CD14-positive monocyte (primary cell): ENCODE measurements at regions not wholly inside any gene's neighbourhood (a gene's known extent, or its start where the extent isn't known, plus 50 kb on each side); places are given as distances from the start of the nearest gene placed in this dataset.

ENCODE experiments used
- DNase-seq, 3 donors: peaks; one replicate each; pipeline ENCODE4 v3.0.0-alpha.2; 2011 to 2022
- H2AFZ ChIP-seq: 2 replicates; pipeline ENCODE4 v1.6.0; 2012; ENCODE audit warnings: mild to moderate bottlenecking, low read depth, low read length, inconsistent platforms; ENCODE audit not compliant: insufficient read depth, poor library complexity, severe bottlenecking
- H3K27ac ChIP-seq, 2 donors: 1 replicate in 1 of 2; 2 replicates in 1 of 2; pipeline ENCODE4 v1.5.1; 2012 to 2013; ENCODE audit warnings: low read length in 2 of 2, control low read depth in 1 of 2, inconsistent platforms in 1 of 2, low read depth in 1 of 2, mild to moderate bottlenecking in 1 of 2
- H3K27me3 ChIP-seq, 2 donors: one replicate each; pipeline versions ENCODE4 v1.6.0 to v1.6.1; 2011 to 2013; ENCODE audit warnings: low read length in 2 of 2; ENCODE audit not compliant: control insufficient read depth in 2 of 2, insufficient read depth in 2 of 2
- H3K36me3 ChIP-seq, 2 donors: replicated peaks in 1 of 2; 1 replicate in 1 of 2; 2 replicates in 1 of 2; pipeline versions ENCODE4 v1.5.1 to v1.6.1; 2012 to 2013; ENCODE audit warnings: low read length in 2 of 2, control low read depth in 1 of 2, inconsistent platforms in 1 of 2, mild to moderate bottlenecking in 1 of 2; ENCODE audit not compliant: insufficient read depth in 2 of 2, control insufficient read depth in 1 of 2
- H3K4me1 ChIP-seq, 2 donors: 1 replicate in 1 of 2; 2 replicates in 1 of 2; pipeline versions ENCODE4 v1.5.1 to v1.6.1; 2012 to 2013; ENCODE audit warnings: low read length in 2 of 2, control low read depth in 1 of 2, inconsistent platforms in 1 of 2, mild to moderate bottlenecking in 1 of 2, moderate library complexity in 1 of 2; ENCODE audit not compliant: insufficient read depth in 2 of 2, control insufficient read depth in 1 of 2
- H3K4me2 ChIP-seq: replicated peaks from 2 replicates; pipeline ENCODE3; 2012; ENCODE audit warnings: low read length, moderate library complexity, mild to moderate bottlenecking; ENCODE audit not compliant: poor library complexity, severe bottlenecking; ENCODE audit errors: extremely low read depth
- H3K4me3 ChIP-seq, 3 experiments: fragments of 200-600 bp in 1 of 3; sonication (generic) in 1 of 3; replicated peaks in 1 of 3; 1 replicate in 2 of 3; 2 replicates in 1 of 3; pipeline ENCODE4 v1.5.1; 2011 to 2013; ENCODE audit warnings: low read length in 3 of 3, mild to moderate bottlenecking in 3 of 3, control low read depth in 2 of 3, low read depth in 2 of 3, inconsistent platforms in 1 of 3, moderate library complexity in 1 of 3
- H3K79me2 ChIP-seq: 2 replicates; pipeline ENCODE4 v1.6.0; 2012; ENCODE audit warnings: mild to moderate bottlenecking, control low read depth, inconsistent platforms, low read length, moderate library complexity; ENCODE audit not compliant: insufficient read depth
- H3K9ac ChIP-seq: 2 replicates; pipeline ENCODE4 v1.6.0; 2017; ENCODE audit warnings: low read length, mild to moderate bottlenecking; ENCODE audit not compliant: insufficient read depth, poor library complexity, severe bottlenecking
- H3K9me3 ChIP-seq, 2 donors: replicated peaks in 1 of 2; 1 replicate in 1 of 2; 2 replicates in 1 of 2; pipeline versions ENCODE4 v1.5.1 to v1.6.1; 2012 to 2013; ENCODE audit warnings: low read length in 2 of 2, control low read depth in 1 of 2; ENCODE audit not compliant: control insufficient read depth in 1 of 2, insufficient read depth in 1 of 2
- H4K20me1 ChIP-seq: 2 replicates; pipeline ENCODE4 v1.6.0; 2012; ENCODE audit warnings: mild to moderate bottlenecking, low read length, control low read depth, moderate library complexity; ENCODE audit not compliant: insufficient read depth
- H3K27ac Mint-ChIP-seq, 7 donors: one replicate each; pipeline ENCODE4 v1.8.0; 2020; ENCODE audit warnings: mild to moderate bottlenecking in 7 of 7, mixed read lengths in 7 of 7, moderate library complexity in 6 of 7, inconsistent platforms in 2 of 7
- H3K27me3 Mint-ChIP-seq, 3 donors: one replicate each; pipeline ENCODE4 v1.8.0; 2021 to 2022; ENCODE audit warnings: low read depth in 3 of 3, mild to moderate bottlenecking in 3 of 3, mixed read lengths in 3 of 3, moderate library complexity in 3 of 3, inconsistent platforms in 1 of 3
- H3K36me3 Mint-ChIP-seq, 2 donors: one replicate each; pipeline ENCODE4 v1.8.0; 2020; ENCODE audit warnings: mixed read lengths in 2 of 2, inconsistent platforms in 1 of 2, mild to moderate bottlenecking in 1 of 2
- H3K4me1 Mint-ChIP-seq: one replicate; pipeline ENCODE4 v1.8.0; 2020; ENCODE audit warnings: mild to moderate bottlenecking, mixed read lengths
- H3K4me3 Mint-ChIP-seq, 2 donors: one replicate each; pipeline ENCODE4 v1.8.0; 2020; ENCODE audit warnings: mild to moderate bottlenecking in 2 of 2, mixed read lengths in 2 of 2, moderate library complexity in 1 of 2
- H3K9me3 Mint-ChIP-seq, 7 donors: one replicate each; pipeline ENCODE4 v1.8.0; 2020 to 2022; ENCODE audit warnings: mixed read lengths in 7 of 7, mild to moderate bottlenecking in 6 of 7, moderate library complexity in 6 of 7, inconsistent platforms in 2 of 7
- WGBS: methylation state at CpG from one replicate; pipeline ENCODE4 v1.1.5; 2013; ENCODE audit warnings: missing lambda C conversion rate; ENCODE audit not compliant: insufficient coverage; 5-methylcytosine and 5-hydroxymethylcytosine counted together
- intact Hi-C, 2 donors: fragments of 100-400 bp; cut with micrococcal nuclease; formaldehyde crosslinking; loops; one replicate each; pipeline versions ENCODE4 v1.15.0 to v1.15.1; 2023
- TF ChIP-seq, protein P1 (sequence below): fragments of 200-600 bp; IDR thresholded peaks from one replicate; pipeline ENCODE4 v1.8.0; 2022; ENCODE audit warnings: antibody characterized with exemption, mild to moderate bottlenecking

DNA sequence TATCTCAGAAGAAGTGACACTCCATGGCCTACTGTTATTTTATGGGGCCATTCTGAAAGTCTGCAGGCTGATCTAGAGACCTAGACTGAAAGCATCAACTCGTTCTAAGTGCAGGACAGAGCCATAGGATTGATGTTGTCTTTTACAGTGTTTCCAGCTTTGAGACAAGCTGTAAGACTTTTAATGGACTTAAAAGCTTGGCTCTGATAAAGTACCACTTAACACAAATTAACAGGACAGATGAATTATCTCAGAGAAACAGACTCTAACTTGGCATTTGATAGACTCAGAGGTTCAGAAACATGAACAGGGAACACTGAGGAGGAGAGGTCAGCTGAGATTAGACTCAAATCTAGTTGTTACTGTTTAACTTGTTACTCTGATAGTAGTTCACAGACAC is 203.2 kb downstream of the TLR4 start:
- Mint-ChIP-seq H3K9me3 (peaks cover 5 to 16% (median 10%) of the 10 kb centered on the region in 7 donors), H3K36me3 (no peaks in the 10 kb centered on the region), H3K4me3 (no peak overlapping the region), H3K4me1 (no peaks in the 10 kb centered on the region), H3K27me3 (peaks cover 1 to 5% (median 2%) of the 10 kb centered on the region in 3 donors), H3K27ac (no peak overlapping the region)
- no peaks in the 10 kb centered on the region for H4K20me1 ChIP-seq
- TF ChIP-seq, protein P1, sequence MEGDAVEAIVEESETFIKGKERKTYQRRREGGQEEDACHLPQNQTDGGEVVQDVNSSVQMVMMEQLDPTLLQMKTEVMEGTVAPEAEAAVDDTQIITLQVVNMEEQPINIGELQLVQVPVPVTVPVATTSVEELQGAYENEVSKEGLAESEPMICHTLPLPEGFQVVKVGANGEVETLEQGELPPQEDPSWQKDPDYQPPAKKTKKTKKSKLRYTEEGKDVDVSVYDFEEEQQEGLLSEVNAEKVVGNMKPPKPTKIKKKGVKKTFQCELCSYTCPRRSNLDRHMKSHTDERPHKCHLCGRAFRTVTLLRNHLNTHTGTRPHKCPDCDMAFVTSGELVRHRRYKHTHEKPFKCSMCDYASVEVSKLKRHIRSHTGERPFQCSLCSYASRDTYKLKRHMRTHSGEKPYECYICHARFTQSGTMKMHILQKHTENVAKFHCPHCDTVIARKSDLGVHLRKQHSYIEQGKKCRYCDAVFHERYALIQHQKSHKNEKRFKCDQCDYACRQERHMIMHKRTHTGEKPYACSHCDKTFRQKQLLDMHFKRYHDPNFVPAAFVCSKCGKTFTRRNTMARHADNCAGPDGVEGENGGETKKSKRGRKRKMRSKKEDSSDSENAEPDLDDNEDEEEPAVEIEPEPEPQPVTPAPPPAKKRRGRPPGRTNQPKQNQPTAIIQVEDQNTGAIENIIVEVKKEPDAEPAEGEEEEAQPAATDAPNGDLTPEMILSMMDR = no peak
- no peak overlapping the region for H3K9ac ChIP-seq
- intact Hi-C loops = no loop called here
- no peaks in the 10 kb centered on the region for H3K4me1 ChIP-seq
- no peak overlapping the region for H3K4me3 ChIP-seq
- no CpG with 5 or more reads among the region's 1 CpG for WGBS
- no peak for DNase-seq
- no peak overlapping the region for H2AFZ ChIP-seq
- no peaks in the 10 kb centered on the region for H3K36me3 ChIP-seq
- H3K9me3 ChIP-seq = no peaks in the 10 kb centered on the region
- H3K27me3 ChIP-seq = no peaks in the 10 kb centered on the region
- no peak overlapping the region for H3K4me2 ChIP-seq
- H3K79me2 ChIP-seq = no peaks in the 10 kb centered on the region
- no peak overlapping the region for H3K27ac ChIP-seq

- no peak for DNase-seq
- Mint-ChIP-seq H3K27ac (no peak overlapping the region), H3K9me3 (peaks cover 0 to 9% (median 4%) of the 10 kb centered on the region in 7 donors), H3K4me1 (no peaks in the 10 kb centered on the region), H3K36me3 (no peaks in the 10 kb centered on the region), H3K27me3 (peaks cover 0 to 3% (median 2%) of the 10 kb centered on the region in 3 donors), H3K4me3 (no peak overlapping the region)
- no peak overlapping the region for H2AFZ ChIP-seq
- H3K36me3 ChIP-seq = no peaks in the 10 kb centered on the region
- H3K4me1 ChIP-seq = no peaks in the 10 kb centered on the region
- no CpG with 5 or more reads among the region's 2 CpGs for WGBS
- H3K9me3 ChIP-seq = no peaks in the 10 kb centered on the region
- H3K9ac ChIP-seq = no peak overlapping the region
- TF ChIP-seq, protein P1 = no peak
- H3K4me2 ChIP-seq = no peak overlapping the region
- H4K20me1 ChIP-seq = no peaks in the 10 kb centered on the region
- no peaks in the 10 kb centered on the region for H3K79me2 ChIP-seq
- intact Hi-C loops = no loop called here
- H3K27me3 ChIP-seq = no peaks in the 10 kb centered on the region
- no peak overlapping the region for H3K27ac ChIP-seq
- no peak overlapping the region for H3K4me3 ChIP-seq
These were observed 212.1 kb downstream of the TLR4 start for GRCh38 chr9:117916291-117916690.
